ENCODE measurements at regions not wholly inside any gene's neighbourhood (a gene's known extent, or its start where the extent isn't known, plus 50 kb on each side); places are given as distances from the start of the nearest gene placed in this dataset.

DNA sequence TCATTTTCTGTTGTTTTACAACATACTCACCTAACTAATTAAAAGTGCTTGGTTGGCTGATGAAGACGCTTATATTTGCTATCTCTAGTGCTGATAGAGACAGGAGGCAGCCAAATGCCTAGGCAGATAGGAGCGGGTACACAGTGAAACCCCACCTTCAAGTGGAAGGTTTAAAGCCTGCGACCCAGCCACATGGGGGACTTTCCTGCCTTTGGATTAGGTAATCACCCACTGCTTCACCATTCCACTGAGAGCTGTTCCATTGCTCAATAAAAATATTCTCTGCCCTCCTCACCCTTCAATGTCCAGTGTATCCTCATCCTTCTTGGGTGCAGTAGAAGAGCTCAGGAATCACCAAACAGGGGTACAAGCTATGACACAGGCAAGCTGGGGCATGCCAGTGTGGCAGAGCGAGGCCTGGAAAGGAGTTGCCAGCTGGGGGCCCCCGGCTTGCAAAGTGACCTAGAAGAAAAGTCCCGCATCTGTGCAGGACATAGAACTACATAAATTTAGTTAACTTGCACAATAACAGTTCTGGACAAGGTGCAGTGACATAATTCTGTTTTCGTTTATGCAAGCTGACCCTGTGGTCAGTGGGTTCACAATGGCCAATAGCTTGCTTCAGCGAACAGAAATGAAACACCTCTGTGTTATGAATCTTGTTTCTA, 112.0 kb upstream of the MLIP start:
- peaks cover 8% of the 10 kb centered on the region for H3F3A ChIP-seq (ENCODE audit: insufficient read depth)
- TF ChIP-seq EZH2phosphoT487 (IDR thresholded peaks at IDR 0.05; ENCODE audit: insufficient read depth, low read depth) (no peak), EZH2 (IDR thresholded peaks at IDR 0.05; ENCODE audit: insufficient read depth, poor library complexity, severe bottlenecking) (no peak)
- H3K27me3 ChIP-seq (replicated peaks; ENCODE audit: insufficient read depth), result no peaks in the 10 kb centered on the region
- H2AFZ ChIP-seq, result no peak overlapping the region
- no peak overlapping the region for H3K9ac ChIP-seq
- H3K9me2 ChIP-seq (ENCODE audit: insufficient read depth), result no peaks in the 10 kb centered on the region
- no peak overlapping the region for H3K27ac ChIP-seq
- H3K36me3 ChIP-seq (ENCODE audit: low read depth), result no peaks in the 10 kb centered on the region
- peaks cover 16% of the 10 kb centered on the region for H3K4me1 ChIP-seq (ENCODE audit: insufficient read depth)
- in situ Hi-C loops (cut with MboI), result loop anchor here (25.0 kb wide), 1 partner anchor 1238 kb away; no protein-coding TSS in a partner anchor
- H3K4me2 ChIP-seq (ENCODE audit: unreplicated experiment), result no peak overlapping the region
- WGBS, 2 experiments (ENCODE audit: low coverage in 1 of 2, low lambda C conversion rate in 2 of 2, missing lambda C conversion rate in 2 of 2), result 88 to 91% methylated on average over 8 of the region's 8 CpGs
- no peak for DNase-seq
- no peaks in the 10 kb centered on the region for H4K20me1 ChIP-seq (ENCODE audit: insufficient read depth)
- no peaks in the 10 kb centered on the region for H3K79me2 ChIP-seq (ENCODE audit: insufficient read depth)
- no peaks in the 10 kb centered on the region for H3K9me3 ChIP-seq (ENCODE audit: low read depth)
- H3K4me3 ChIP-seq, result no peak overlapping the region

DNA sequence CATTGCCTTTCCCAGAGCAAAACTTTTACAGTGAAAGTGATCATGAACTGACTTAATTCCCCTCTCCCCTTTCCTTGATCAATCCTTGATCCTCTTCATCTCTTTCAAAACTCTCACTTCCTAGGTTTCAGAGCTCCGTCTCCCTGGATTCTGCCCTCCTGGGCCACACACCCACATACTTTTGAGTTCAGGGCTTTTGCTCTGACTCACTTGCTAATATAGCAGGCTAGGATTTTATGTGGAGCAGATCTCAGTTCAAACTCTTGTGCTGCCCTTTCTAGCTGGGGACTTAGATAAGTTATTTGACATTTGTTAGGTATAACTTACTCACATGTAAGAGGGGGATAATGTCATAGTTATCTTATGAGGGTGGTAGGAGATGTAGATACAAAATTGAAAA, 109.1 kb upstream of the MLIP start:
- H3K4me3 ChIP-seq, result no peak overlapping the region
- H3K9me3 ChIP-seq (ENCODE audit: low read depth), result no peaks in the 10 kb centered on the region
- peaks cover 16% of the 10 kb centered on the region for H3K4me1 ChIP-seq (ENCODE audit: insufficient read depth)
- no peaks in the 10 kb centered on the region for H3K79me2 ChIP-seq (ENCODE audit: insufficient read depth)
- no peaks in the 10 kb centered on the region for H3K9me2 ChIP-seq (ENCODE audit: insufficient read depth)
- TF ChIP-seq EZH2 (IDR thresholded peaks at IDR 0.05; ENCODE audit: insufficient read depth, poor library complexity, severe bottlenecking), result no peak
- TF ChIP-seq EZH2phosphoT487 (IDR thresholded peaks at IDR 0.05; ENCODE audit: insufficient read depth, low read depth), result no peak
- no peak overlapping the region for H3K9ac ChIP-seq
- in situ Hi-C loops (cut with MboI), result no loop called here
- peak overlapping the region; percentile 47 for H2AFZ ChIP-seq
- WGBS, 2 experiments (ENCODE audit: low coverage in 1 of 2, low lambda C conversion rate in 2 of 2, missing lambda C conversion rate in 2 of 2), result 57 to 70% methylated on average over 1 of the region's 1 CpG
- peaks cover 8% of the 10 kb centered on the region for H3F3A ChIP-seq (ENCODE audit: insufficient read depth)
- no peak overlapping the region for H3K4me2 ChIP-seq (ENCODE audit: unreplicated experiment)
- H3K27me3 ChIP-seq (replicated peaks; ENCODE audit: insufficient read depth), result no peaks in the 10 kb centered on the region
- no peaks in the 10 kb centered on the region for H4K20me1 ChIP-seq (ENCODE audit: insufficient read depth)
- H3K36me3 ChIP-seq (ENCODE audit: low read depth), result no peaks in the 10 kb centered on the region
- H3K27ac ChIP-seq, result no peak overlapping the region
- DNase-seq, result peak; percentile 46

DNA sequence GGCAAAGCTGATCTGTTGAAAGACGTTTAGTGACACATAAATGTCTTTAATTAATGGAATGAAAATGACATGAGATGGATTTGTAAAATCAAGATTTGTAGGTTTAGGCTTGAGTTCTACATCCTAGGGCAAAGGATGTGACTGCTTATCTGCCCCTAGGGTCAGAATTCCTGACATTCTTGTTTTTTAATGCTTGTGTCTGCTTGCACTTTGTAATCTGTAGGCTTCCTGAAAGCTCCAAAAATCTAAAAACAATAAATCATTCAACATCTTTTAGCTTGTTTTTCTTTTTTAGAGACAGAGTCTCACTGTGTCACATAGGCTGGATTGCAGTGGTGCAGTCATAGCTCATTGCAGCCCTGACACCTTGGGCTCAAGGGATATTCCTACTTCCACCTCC, 107.9 kb upstream of the MLIP start:
- TF ChIP-seq EZH2 (IDR thresholded peaks at IDR 0.05; ENCODE audit: insufficient read depth, poor library complexity, severe bottlenecking), result no peak
- no peak for TF ChIP-seq EZH2phosphoT487 (IDR thresholded peaks at IDR 0.05; ENCODE audit: insufficient read depth, low read depth)
- H3K27ac ChIP-seq, result no peak overlapping the region
- no peak overlapping the region for H3K4me3 ChIP-seq
- no peak overlapping the region for H2AFZ ChIP-seq
- 53 to 69% methylated on average over 1 of the region's 1 CpG for WGBS, 2 experiments (ENCODE audit: low coverage in 1 of 2, low lambda C conversion rate in 2 of 2, missing lambda C conversion rate in 2 of 2)
- no peak overlapping the region for H3K9ac ChIP-seq
- in situ Hi-C loops (cut with MboI), result no loop called here
- no peaks in the 10 kb centered on the region for H3K79me2 ChIP-seq (ENCODE audit: insufficient read depth)
- no peaks in the 10 kb centered on the region for H3K27me3 ChIP-seq (replicated peaks; ENCODE audit: insufficient read depth)
- H3K36me3 ChIP-seq (ENCODE audit: low read depth), result no peaks in the 10 kb centered on the region
- H3K4me1 ChIP-seq (ENCODE audit: insufficient read depth), result peaks cover 16% of the 10 kb centered on the region
- no peak for DNase-seq
- H3K9me3 ChIP-seq (ENCODE audit: low read depth), result no peaks in the 10 kb centered on the region
- no peak overlapping the region for H3K4me2 ChIP-seq (ENCODE audit: unreplicated experiment)
- H4K20me1 ChIP-seq (ENCODE audit: insufficient read depth), result no peaks in the 10 kb centered on the region
- no peaks in the 10 kb centered on the region for H3K9me2 ChIP-seq (ENCODE audit: insufficient read depth)
- peaks cover 8% of the 10 kb centered on the region for H3F3A ChIP-seq (ENCODE audit: insufficient read depth)

GRCh38 chr6:54008589-54008988, 102.7 kb upstream of the MLIP start:
- Histone ChIP-seq H3K9me2 (ENCODE audit: insufficient read depth) (no peaks in the 10 kb centered on the region), H3K4me1 (ENCODE audit: insufficient read depth) (no peaks in the 10 kb centered on the region), H3K4me2 (ENCODE audit: unreplicated experiment) (no peak overlapping the region), H3K9me3 (ENCODE audit: low read depth) (no peaks in the 10 kb centered on the region), H3K27me3 (replicated peaks; ENCODE audit: insufficient read depth) (no peaks in the 10 kb centered on the region), H4K20me1 (ENCODE audit: insufficient read depth) (no peaks in the 10 kb centered on the region), H3F3A (ENCODE audit: insufficient read depth) (no peaks in the 10 kb centered on the region), H3K27ac (no peak overlapping the region), H3K79me2 (ENCODE audit: insufficient read depth) (no peaks in the 10 kb centered on the region), H3K9ac (no peak overlapping the region), H3K36me3 (ENCODE audit: low read depth) (no peaks in the 10 kb centered on the region), H3K4me3 (no peak overlapping the region), H2AFZ (no peak overlapping the region)
- in situ Hi-C loops (cut with MboI), result no loop called here
- no peak for DNase-seq
- 71 to 85% methylated on average over 1 of the region's 1 CpG for WGBS, 2 experiments (ENCODE audit: low coverage in 1 of 2, low lambda C conversion rate in 2 of 2, missing lambda C conversion rate in 2 of 2)
- no peak for TF ChIP-seq EZH2 (IDR thresholded peaks at IDR 0.05; ENCODE audit: insufficient read depth, poor library complexity, severe bottlenecking)
- no peak for TF ChIP-seq EZH2phosphoT487 (IDR thresholded peaks at IDR 0.05; ENCODE audit: insufficient read depth, low read depth)
